ENCODE measurements at regions not wholly inside any gene's neighbourhood (a gene's known extent, or its start where the extent isn't known, plus 50 kb on each side); places are given as distances from the start of the nearest gene placed in this dataset.
A peak's percentile ranks its signal among the peaks of the same experiment; 100 is the strongest.

GRCh38 chr1:244349581-244350001 is 102.1 kb downstream of the ADSS2 start:
- Histone ChIP-seq H3K4me2 (ENCODE audit: low read length) (peak overlapping the region; percentile 41), H2AFZ (ENCODE audit: low read length) (no peak overlapping the region), H3K9me3 (ENCODE audit: low read length) (no peaks in the 10 kb centered on the region), H3K27ac (ENCODE audit: low read length) (peak overlapping the region; percentile 70), H3K36me3 (ENCODE audit: low read depth, low read length) (no peaks in the 10 kb centered on the region), H3K9me2 (replicated peaks; ENCODE audit: low read length) (no peaks in the 10 kb centered on the region), H3F3A (ENCODE audit: low read length, unreplicated experiment) (peaks cover 7% of the 10 kb centered on the region), H3K27me3 (ENCODE audit: low read length) (no peaks in the 10 kb centered on the region), H3K79me2 (ENCODE audit: low read length) (no peaks in the 10 kb centered on the region), H3K4me3 (ENCODE audit: low read length) (no peak overlapping the region), H3K4me1 (ENCODE audit: insufficient read depth, low read length) (peaks cover 50% of the 10 kb centered on the region), H4K20me1 (ENCODE audit: low read length) (no peaks in the 10 kb centered on the region), H3K9ac (ENCODE audit: low read length) (no peak overlapping the region)
- DNase-seq, result no peak
- intact Hi-C loops (cut with micrococcal nuclease), result loop anchor here (5.0 kb wide), 1 partner anchor 88 kb away; no protein-coding TSS in a partner anchor
- no peak for ATAC-seq
- ChIA-PET POLR2A (ENCODE audit: unreplicated experiment) (interaction anchor here (0.6 kb wide), 1 partner anchor 71 kb away, joined by 3 read pairs; no protein-coding TSS in a partner anchor), CTCF (no interaction called here)
- TF ChIP-seq EZH2phosphoT487 (IDR thresholded peaks at IDR 0.05; ENCODE audit: borderline replicate concordance, low read length) (no peak), EZH2 (IDR thresholded peaks at IDR 0.05; ENCODE audit: low read length, unreplicated experiment) (no peak)
- TF ChIP-seq, protein P1, sequence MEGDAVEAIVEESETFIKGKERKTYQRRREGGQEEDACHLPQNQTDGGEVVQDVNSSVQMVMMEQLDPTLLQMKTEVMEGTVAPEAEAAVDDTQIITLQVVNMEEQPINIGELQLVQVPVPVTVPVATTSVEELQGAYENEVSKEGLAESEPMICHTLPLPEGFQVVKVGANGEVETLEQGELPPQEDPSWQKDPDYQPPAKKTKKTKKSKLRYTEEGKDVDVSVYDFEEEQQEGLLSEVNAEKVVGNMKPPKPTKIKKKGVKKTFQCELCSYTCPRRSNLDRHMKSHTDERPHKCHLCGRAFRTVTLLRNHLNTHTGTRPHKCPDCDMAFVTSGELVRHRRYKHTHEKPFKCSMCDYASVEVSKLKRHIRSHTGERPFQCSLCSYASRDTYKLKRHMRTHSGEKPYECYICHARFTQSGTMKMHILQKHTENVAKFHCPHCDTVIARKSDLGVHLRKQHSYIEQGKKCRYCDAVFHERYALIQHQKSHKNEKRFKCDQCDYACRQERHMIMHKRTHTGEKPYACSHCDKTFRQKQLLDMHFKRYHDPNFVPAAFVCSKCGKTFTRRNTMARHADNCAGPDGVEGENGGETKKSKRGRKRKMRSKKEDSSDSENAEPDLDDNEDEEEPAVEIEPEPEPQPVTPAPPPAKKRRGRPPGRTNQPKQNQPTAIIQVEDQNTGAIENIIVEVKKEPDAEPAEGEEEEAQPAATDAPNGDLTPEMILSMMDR (conservative IDR thresholded peaks at IDR 0.05; ENCODE audit: low read depth, low read length), result no peak
- BruUV-seq (replicated peaks), result no TSS peak

DNA sequence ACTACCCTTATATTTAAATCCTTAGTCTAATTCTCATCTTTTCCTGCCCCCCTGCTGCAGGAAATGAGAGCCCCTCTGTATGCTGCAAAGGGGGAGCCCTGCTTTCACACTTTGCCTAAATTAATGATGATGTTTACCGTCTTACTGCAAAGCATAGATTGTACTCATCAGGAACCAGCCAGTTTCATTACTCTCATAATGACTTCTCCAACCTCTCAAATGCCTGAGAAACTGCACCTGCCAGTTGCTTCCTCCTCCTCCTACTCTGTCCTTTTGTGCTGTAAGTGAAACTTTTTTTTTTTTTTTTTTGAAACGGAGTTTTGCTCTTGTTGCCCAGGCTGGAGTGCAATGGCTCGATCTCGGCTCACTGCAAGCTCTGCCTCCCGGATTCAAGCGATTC is 101.7 kb downstream of the ADSS2 start:
- POLR2A ChIA-PET (ENCODE audit: unreplicated experiment), result no interaction called here
- Histone ChIP-seq H3K27ac (ENCODE audit: low read length) (no peak overlapping the region), H3F3A (ENCODE audit: low read length, unreplicated experiment) (peaks cover 7% of the 10 kb centered on the region), H3K27me3 (ENCODE audit: low read length) (no peaks in the 10 kb centered on the region), H3K4me1 (ENCODE audit: insufficient read depth, low read length) (peaks cover 50% of the 10 kb centered on the region), H2AFZ (ENCODE audit: low read length) (no peak overlapping the region), H3K4me2 (ENCODE audit: low read length) (no peak overlapping the region), H3K9ac (ENCODE audit: low read length) (no peak overlapping the region), H3K79me2 (ENCODE audit: low read length) (no peaks in the 10 kb centered on the region), H3K9me3 (ENCODE audit: low read length) (no peaks in the 10 kb centered on the region), H4K20me1 (ENCODE audit: low read length) (no peaks in the 10 kb centered on the region), H3K36me3 (ENCODE audit: low read depth, low read length) (no peaks in the 10 kb centered on the region), H3K9me2 (replicated peaks; ENCODE audit: low read length) (no peaks in the 10 kb centered on the region), H3K4me3 (ENCODE audit: low read length) (no peak overlapping the region)
- intact Hi-C loops (cut with micrococcal nuclease), result no loop called here
- CTCF ChIA-PET, result no interaction called here
- TF ChIP-seq EZH2 (IDR thresholded peaks at IDR 0.05; ENCODE audit: low read length, unreplicated experiment) (no peak), EZH2phosphoT487 (IDR thresholded peaks at IDR 0.05; ENCODE audit: borderline replicate concordance, low read length) (no peak)
- TF ChIP-seq, protein P1 (conservative IDR thresholded peaks at IDR 0.05; ENCODE audit: low read depth, low read length), result no peak
- DNase-seq (no peak), ATAC-seq (no peak)
- no TSS peak for BruUV-seq (replicated peaks)

DNA sequence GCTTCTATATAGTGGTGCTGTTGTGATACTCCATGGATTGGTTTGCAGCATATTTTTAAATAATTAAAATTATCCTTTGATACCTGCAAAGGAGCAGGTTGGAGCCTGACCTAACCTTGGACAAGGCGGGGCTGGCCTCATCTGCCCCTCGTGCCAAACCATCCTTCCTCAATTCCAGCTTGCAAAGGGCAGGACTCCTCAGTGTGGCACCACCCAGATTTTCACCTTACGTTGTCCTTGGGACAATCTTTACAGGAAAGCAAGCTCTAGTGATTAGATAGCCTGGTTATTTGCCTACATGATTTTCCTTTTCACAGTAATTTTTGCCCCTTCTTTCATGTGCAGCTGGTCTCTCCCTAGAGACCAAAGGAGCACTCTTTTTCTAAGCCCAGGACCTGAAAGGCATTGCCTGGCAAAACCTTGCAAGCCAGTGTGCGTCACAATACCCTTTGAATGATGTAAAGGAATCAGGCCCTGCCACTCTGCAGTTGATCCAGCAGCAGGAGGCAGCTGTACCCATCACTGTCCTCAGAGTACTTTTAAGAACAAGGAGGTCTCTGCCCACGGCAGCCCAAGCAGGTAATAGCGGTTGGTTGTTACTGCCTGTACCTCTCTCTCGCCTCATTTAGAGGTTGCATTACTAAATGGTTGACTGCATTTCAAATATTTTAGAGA is 99.4 kb downstream of the ADSS2 start:
- Histone ChIP-seq H3K9ac (ENCODE audit: low read length) (no peak overlapping the region), H3K4me2 (ENCODE audit: low read length) (no peak overlapping the region), H3K36me3 (ENCODE audit: low read depth, low read length) (no peaks in the 10 kb centered on the region), H4K20me1 (ENCODE audit: low read length) (no peaks in the 10 kb centered on the region), H3K27ac (ENCODE audit: low read length) (no peak overlapping the region), H2AFZ (ENCODE audit: low read length) (no peak overlapping the region), H3K79me2 (ENCODE audit: low read length) (no peaks in the 10 kb centered on the region), H3K27me3 (ENCODE audit: low read length) (no peaks in the 10 kb centered on the region), H3F3A (ENCODE audit: low read length, unreplicated experiment) (peaks cover 7% of the 10 kb centered on the region), H3K9me2 (replicated peaks; ENCODE audit: low read length) (no peaks in the 10 kb centered on the region), H3K9me3 (ENCODE audit: low read length) (no peaks in the 10 kb centered on the region), H3K4me1 (ENCODE audit: insufficient read depth, low read length) (peaks cover 40% of the 10 kb centered on the region), H3K4me3 (ENCODE audit: low read length) (no peak overlapping the region)
- POLR2A ChIA-PET (ENCODE audit: unreplicated experiment), result no interaction called here
- TF ChIP-seq, protein P1 (conservative IDR thresholded peaks at IDR 0.05; ENCODE audit: low read depth, low read length), result no peak
- TF ChIP-seq EZH2phosphoT487 (IDR thresholded peaks at IDR 0.05; ENCODE audit: borderline replicate concordance, low read length) (no peak), EZH2 (IDR thresholded peaks at IDR 0.05; ENCODE audit: low read length, unreplicated experiment) (no peak)
- no TSS peak for BruUV-seq (replicated peaks)
- DNase-seq, result no peak
- CTCF ChIA-PET, result no interaction called here
- intact Hi-C loops (cut with micrococcal nuclease), result loop anchor here (2.0 kb wide), 1 partner anchor 41 kb away; no protein-coding TSS in a partner anchor
- no peak for ATAC-seq

Data from PC-3 (cell line).